Right atrium auricular region (tissue), 2 donors: ENCODE measurements at regions not wholly inside any gene's neighbourhood (a gene's known extent, or its start where the extent isn't known, plus 50 kb on each side); places are given as distances from the start of the nearest gene placed in this dataset.

Experiments
- DNase-seq: peaks from one replicate; pipeline ENCODE4 v3.0.0-alpha.2; 2019; ENCODE audit warnings: low spot score
- H3K27ac ChIP-seq, 2 donors: fragments of 200-600 bp; sonication (generic); 1 replicate in 1 of 2; 2 replicates in 1 of 2; pipeline ENCODE4 v1.5.1; 2016 to 2019
- H3K27me3 ChIP-seq, 2 donors: fragments of 200-600 bp; sonication (generic); one replicate each; pipeline versions ENCODE4 v1.5.1 to v1.6.0; 2017 to 2019
- H3K36me3 ChIP-seq: fragments of 200-600 bp; sonication (generic); one replicate; pipeline ENCODE4 v1.5.1; 2016
- H3K4me1 ChIP-seq, 2 donors: fragments of 200-600 bp; sonication (generic); one replicate each; pipeline versions ENCODE4 v1.5.1 to v1.6.0; 2017 to 2019
- H3K4me3 ChIP-seq, 2 donors: fragments of 200-600 bp; sonication (generic); 1 replicate in 1 of 2; 2 replicates in 1 of 2; pipeline ENCODE4 v1.5.1; 2017 to 2019; ENCODE audit warnings: mild to moderate bottlenecking in 1 of 2, moderate library complexity in 1 of 2
- H3K9me3 ChIP-seq, 2 donors: fragments of 200-600 bp; sonication (generic); one replicate each; pipeline ENCODE4 v1.5.1; 2019
- TF ChIP-seq, protein P1 (sequence below), 2 donors: fragments of 200-600 bp; sonication (generic); IDR thresholded peaks; one replicate each; pipeline ENCODE4 v1.5.1; 2019; ENCODE audit warnings: antibody characterized with exemption in 2 of 2

DNA sequence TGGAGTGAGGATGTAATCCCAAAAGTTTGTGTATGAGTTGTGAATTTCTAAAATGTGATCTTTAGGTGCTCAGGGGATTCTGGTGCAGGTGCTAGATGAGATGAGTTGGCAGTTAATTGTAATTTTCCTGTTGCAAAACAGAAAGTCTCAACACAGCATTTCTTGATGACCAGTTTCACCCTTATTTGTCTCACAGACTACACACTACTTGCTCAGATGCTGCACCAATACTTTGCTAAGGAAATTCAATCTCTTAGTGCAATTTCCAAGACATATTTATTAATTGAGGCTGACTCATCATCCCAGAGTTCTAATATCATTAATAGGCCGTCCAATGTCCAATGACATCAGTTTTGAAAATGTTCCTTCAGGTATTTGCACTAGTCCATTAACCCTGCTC lies 159.2 kb upstream of the SFRP2 start:
- TF ChIP-seq, protein P1, sequence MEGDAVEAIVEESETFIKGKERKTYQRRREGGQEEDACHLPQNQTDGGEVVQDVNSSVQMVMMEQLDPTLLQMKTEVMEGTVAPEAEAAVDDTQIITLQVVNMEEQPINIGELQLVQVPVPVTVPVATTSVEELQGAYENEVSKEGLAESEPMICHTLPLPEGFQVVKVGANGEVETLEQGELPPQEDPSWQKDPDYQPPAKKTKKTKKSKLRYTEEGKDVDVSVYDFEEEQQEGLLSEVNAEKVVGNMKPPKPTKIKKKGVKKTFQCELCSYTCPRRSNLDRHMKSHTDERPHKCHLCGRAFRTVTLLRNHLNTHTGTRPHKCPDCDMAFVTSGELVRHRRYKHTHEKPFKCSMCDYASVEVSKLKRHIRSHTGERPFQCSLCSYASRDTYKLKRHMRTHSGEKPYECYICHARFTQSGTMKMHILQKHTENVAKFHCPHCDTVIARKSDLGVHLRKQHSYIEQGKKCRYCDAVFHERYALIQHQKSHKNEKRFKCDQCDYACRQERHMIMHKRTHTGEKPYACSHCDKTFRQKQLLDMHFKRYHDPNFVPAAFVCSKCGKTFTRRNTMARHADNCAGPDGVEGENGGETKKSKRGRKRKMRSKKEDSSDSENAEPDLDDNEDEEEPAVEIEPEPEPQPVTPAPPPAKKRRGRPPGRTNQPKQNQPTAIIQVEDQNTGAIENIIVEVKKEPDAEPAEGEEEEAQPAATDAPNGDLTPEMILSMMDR (IDR thresholded peaks at IDR 0.05), result no peak
- no peak overlapping the region for H3K4me3 ChIP-seq
- H3K27me3 ChIP-seq, result no peaks in the 10 kb centered on the region
- no peaks in the 10 kb centered on the region for H3K36me3 ChIP-seq
- no peaks in the 10 kb centered on the region for H3K4me1 ChIP-seq
- H3K9me3 ChIP-seq, result peaks cover 0 to 8% of the 10 kb centered on the region in 2 donors
- H3K27ac ChIP-seq, result no peak overlapping the region
- DNase-seq, result no peak

- Histone ChIP-seq H3K9me3 (peaks cover 0 to 8% of the 10 kb centered on the region in 2 donors), H3K4me1 (no peaks in the 10 kb centered on the region), H3K27me3 (no peaks in the 10 kb centered on the region), H3K36me3 (no peaks in the 10 kb centered on the region), H3K4me3 (no peak overlapping the region), H3K27ac (no peak overlapping the region)
- no peak for DNase-seq
- TF ChIP-seq, protein P1 (IDR thresholded peaks at IDR 0.05), result no peak
Observed at GRCh38 chr4:153947124-153947523, 158.2 kb upstream of the SFRP2 start.

- Histone ChIP-seq H3K27me3 (no peaks in the 10 kb centered on the region), H3K4me1 (no peaks in the 10 kb centered on the region), H3K9me3 (peaks cover 0 to 8% of the 10 kb centered on the region in 2 donors), H3K27ac (no peak overlapping the region), H3K4me3 (no peak overlapping the region), H3K36me3 (no peaks in the 10 kb centered on the region)
- TF ChIP-seq, protein P1 (IDR thresholded peaks at IDR 0.05), result no peak
- no peak for DNase-seq
Observed at GRCh38 chr4:153945704-153946103, 156.8 kb upstream of the SFRP2 start.

GRCh38 chr4:153943738-153944415 lies 155.0 kb upstream of the SFRP2 start:
- TF ChIP-seq, protein P1 (IDR thresholded peaks at IDR 0.05), result no peak
- Histone ChIP-seq H3K4me3 (no peak overlapping the region), H3K9me3 (peaks cover 0 to 8% of the 10 kb centered on the region in 2 donors), H3K4me1 (no peaks in the 10 kb centered on the region), H3K27me3 (no peaks in the 10 kb centered on the region), H3K36me3 (no peaks in the 10 kb centered on the region), H3K27ac (no peak overlapping the region)
- no peak for DNase-seq

DNA sequence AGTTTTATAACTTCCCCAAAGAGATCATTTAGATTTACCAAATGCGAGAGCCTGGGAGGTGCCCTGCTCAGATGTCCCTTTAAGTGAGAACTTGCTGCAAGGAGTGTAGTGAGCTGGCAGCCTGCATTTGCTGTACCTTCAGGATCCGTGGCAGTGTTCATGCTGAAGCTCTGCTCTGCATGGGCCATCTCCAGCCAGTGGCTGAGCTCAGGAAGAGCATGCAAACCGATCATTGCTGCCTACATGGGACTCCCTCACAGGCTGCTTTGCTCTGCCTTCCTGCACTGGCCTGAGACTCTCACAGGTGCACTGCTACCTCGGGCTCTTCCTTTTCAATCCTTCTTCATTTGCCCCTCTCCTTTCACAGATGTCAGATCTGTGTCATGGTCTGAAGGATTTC lies 152.0 kb upstream of the SFRP2 start:
- H3K36me3 ChIP-seq, result no peaks in the 10 kb centered on the region
- no peaks in the 10 kb centered on the region for H3K27me3 ChIP-seq
- no peak for DNase-seq
- no peak overlapping the region for H3K4me3 ChIP-seq
- H3K9me3 ChIP-seq, result peaks cover 0 to 5% of the 10 kb centered on the region in 2 donors
- TF ChIP-seq, protein P1 (IDR thresholded peaks at IDR 0.05), result no peak
- no peaks in the 10 kb centered on the region for H3K4me1 ChIP-seq
- H3K27ac ChIP-seq, result no peak overlapping the region

DNA sequence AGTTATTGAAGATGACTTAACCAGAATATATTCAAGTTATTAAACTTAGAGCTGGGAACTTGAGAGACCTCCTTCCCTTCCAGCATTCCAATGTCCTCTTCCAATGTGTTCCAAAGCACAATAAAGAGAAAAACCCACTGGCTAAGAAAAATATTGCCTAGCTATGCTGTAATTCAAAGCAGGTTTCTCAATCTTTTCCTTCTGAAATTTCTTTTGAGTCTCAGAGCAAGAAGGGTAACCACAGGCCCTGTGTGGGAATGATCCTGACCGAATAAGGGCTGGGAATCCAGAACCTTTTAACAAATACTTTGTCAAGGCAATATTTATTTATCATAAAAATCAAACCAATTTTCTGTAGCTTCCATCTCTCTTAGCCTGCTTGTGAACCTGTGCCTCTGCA lies 150.7 kb upstream of the SFRP2 start:
- H3K36me3 ChIP-seq, result no peaks in the 10 kb centered on the region
- H3K27me3 ChIP-seq, result no peaks in the 10 kb centered on the region
- TF ChIP-seq, protein P1 (IDR thresholded peaks at IDR 0.05), result no peak
- no peaks in the 10 kb centered on the region for H3K9me3 ChIP-seq
- no peak for DNase-seq
- no peaks in the 10 kb centered on the region for H3K4me1 ChIP-seq
- H3K4me3 ChIP-seq, result no peak overlapping the region
- no peak overlapping the region for H3K27ac ChIP-seq
